Panc1 (cell line): ENCODE measurements at regions not wholly inside any gene's neighbourhood (a gene's known extent, or its start where the extent isn't known, plus 50 kb on each side); places are given as distances from the start of the nearest gene placed in this dataset.

Experiments used
- ATAC-seq: fragments of 200-7000 bp; cut with Tn5 transposase; 2 replicates; pipeline ENCODE4 v1.9.1; 2020; ENCODE audit warnings: mild to moderate bottlenecking, moderate library complexity
- BruUV-seq: library from RNA; stranded (reverse); fragments of 400-500 nt; replicated peaks from 2 replicates; lab custom pipeline; 2021; lab: Mats Ljungman, UMichigan
- CTCF ChIA-PET: fragments of 300-600 bp; sonication (Branson Sonifier 250); formaldehyde crosslinking; loops from one replicate; lab custom pipeline; 2022; ENCODE audit warnings: antibody characterized with exemption; lab: Charles Lee
- POLR2A ChIA-PET: fragments of 300-600 bp; sonication (Branson Sonifier 250); formaldehyde crosslinking; loops from one replicate; lab custom pipeline; 2022; ENCODE audit warnings: antibody characterized with exemption; lab: Charles Lee
- DNase-seq: peaks from one replicate; pipeline ENCODE4 v3.0.0-alpha.2; 2010; ENCODE audit warnings: low read depth, low spot score
- H3K27ac ChIP-seq: 2 replicates; pipeline ENCODE4 v1.5.1; 2011; ENCODE audit warnings: mild to moderate bottlenecking, low read length, inconsistent platforms
- H3K27me3 ChIP-seq: fragments of 200-500 bp; sonication (Bioruptor generic); 2 replicates; pipeline ENCODE4 v1.6.0; 2014; ENCODE audit warnings: low read length, inconsistent platforms; ENCODE audit not compliant: control insufficient read depth, insufficient read depth
- H3K36me3 ChIP-seq: fragments of 200-500 bp; sonication (Bioruptor generic); 2 replicates; pipeline ENCODE4 v1.5.1; 2014; ENCODE audit warnings: inconsistent platforms, mild to moderate bottlenecking, low read length, moderate library complexity; ENCODE audit not compliant: control insufficient read depth, insufficient read depth
- H3K4me1 ChIP-seq: 2 replicates; pipeline ENCODE4 v1.5.1; 2011; ENCODE audit warnings: inconsistent platforms, mild to moderate bottlenecking, low read length, moderate library complexity; ENCODE audit not compliant: control insufficient read depth, insufficient read depth
- H3K4me3 ChIP-seq, 2 experiments: 2 replicates each; pipeline ENCODE4 v1.5.1; 2011 to 2012; ENCODE audit warnings: low read depth in 2 of 2, low read length in 2 of 2, mild to moderate bottlenecking in 2 of 2, inconsistent platforms in 1 of 2, moderate library complexity in 1 of 2
- H3K9me3 ChIP-seq: fragments of 200-500 bp; sonication (Bioruptor generic); 2 replicates; pipeline ENCODE4 v1.5.1; 2014; ENCODE audit warnings: low read depth, mild to moderate bottlenecking, inconsistent platforms, low read length, moderate library complexity; ENCODE audit not compliant: control insufficient read depth, insufficient read depth
- CTCF ChIP-seq: fragments of 450-650 bp; IDR thresholded peaks from 2 replicates; pipeline ENCODE4 v1.5.1; 2017; ENCODE audit warnings: mild to moderate bottlenecking
- POLR2AphosphoS5 ChIP-seq: IDR thresholded peaks from 2 replicates; pipeline ENCODE4 v1.6.1; 2012; ENCODE audit warnings: mild to moderate bottlenecking, low read depth, low read length, moderate library complexity
- SIN3A ChIP-seq: IDR thresholded peaks from 2 replicates; pipeline ENCODE4 v1.6.1; 2012; ENCODE audit warnings: low read depth, mild to moderate bottlenecking, low read length, moderate library complexity, borderline replicate concordance; ENCODE audit not compliant: insufficient read depth
- TCF7L2 ChIP-seq: IDR thresholded peaks from 2 replicates; pipeline ENCODE4 v1.6.1; 2011; ENCODE audit warnings: mild to moderate bottlenecking, low read depth, low read length, inconsistent platforms
- in situ Hi-C: cut with HindIII; loops from 2 replicates; pipeline ENCODE4 v1.10.0; 2016; ENCODE audit warnings: low sequenced_read_pairs, low pct_unique_long_range_greater_than_20kb
- intact Hi-C: fragments of 100-400 bp; cut with micrococcal nuclease; formaldehyde crosslinking; loops from one replicate; pipeline ENCODE4 v1.10.0; 2022; ENCODE audit not compliant: unreplicated experiment
- TF ChIP-seq, protein P1 (sequence below), 2 experiments: IDR thresholded peaks; 2 replicates each; pipeline ENCODE4 v1.6.1; 2011 to 2012; ENCODE audit warnings: low read depth in 2 of 2, control low read depth in 1 of 2, low read length in 1 of 2, mild to moderate bottlenecking in 1 of 2, moderate library complexity in 1 of 2; ENCODE audit not compliant: insufficient read depth in 1 of 2

GRCh38 chr1:14544319-14544718 is 54.2 kb upstream of the KAZN start:
- ChIA-PET CTCF (no interaction called here), POLR2A (no interaction called here)
- Histone ChIP-seq H3K27me3 (peaks cover 8% of the 10 kb centered on the region), H3K9me3 (no peaks in the 10 kb centered on the region), H3K27ac (no peak overlapping the region), H3K36me3 (no peaks in the 10 kb centered on the region), H3K4me1 (no peaks in the 10 kb centered on the region), H3K4me3 (no peak overlapping the region)
- DNase-seq = no peak
- TF ChIP-seq TCF7L2 (no peak), CTCF (no peak), SIN3A (no peak), POLR2AphosphoS5 (no peak)
- TF ChIP-seq, protein P1, sequence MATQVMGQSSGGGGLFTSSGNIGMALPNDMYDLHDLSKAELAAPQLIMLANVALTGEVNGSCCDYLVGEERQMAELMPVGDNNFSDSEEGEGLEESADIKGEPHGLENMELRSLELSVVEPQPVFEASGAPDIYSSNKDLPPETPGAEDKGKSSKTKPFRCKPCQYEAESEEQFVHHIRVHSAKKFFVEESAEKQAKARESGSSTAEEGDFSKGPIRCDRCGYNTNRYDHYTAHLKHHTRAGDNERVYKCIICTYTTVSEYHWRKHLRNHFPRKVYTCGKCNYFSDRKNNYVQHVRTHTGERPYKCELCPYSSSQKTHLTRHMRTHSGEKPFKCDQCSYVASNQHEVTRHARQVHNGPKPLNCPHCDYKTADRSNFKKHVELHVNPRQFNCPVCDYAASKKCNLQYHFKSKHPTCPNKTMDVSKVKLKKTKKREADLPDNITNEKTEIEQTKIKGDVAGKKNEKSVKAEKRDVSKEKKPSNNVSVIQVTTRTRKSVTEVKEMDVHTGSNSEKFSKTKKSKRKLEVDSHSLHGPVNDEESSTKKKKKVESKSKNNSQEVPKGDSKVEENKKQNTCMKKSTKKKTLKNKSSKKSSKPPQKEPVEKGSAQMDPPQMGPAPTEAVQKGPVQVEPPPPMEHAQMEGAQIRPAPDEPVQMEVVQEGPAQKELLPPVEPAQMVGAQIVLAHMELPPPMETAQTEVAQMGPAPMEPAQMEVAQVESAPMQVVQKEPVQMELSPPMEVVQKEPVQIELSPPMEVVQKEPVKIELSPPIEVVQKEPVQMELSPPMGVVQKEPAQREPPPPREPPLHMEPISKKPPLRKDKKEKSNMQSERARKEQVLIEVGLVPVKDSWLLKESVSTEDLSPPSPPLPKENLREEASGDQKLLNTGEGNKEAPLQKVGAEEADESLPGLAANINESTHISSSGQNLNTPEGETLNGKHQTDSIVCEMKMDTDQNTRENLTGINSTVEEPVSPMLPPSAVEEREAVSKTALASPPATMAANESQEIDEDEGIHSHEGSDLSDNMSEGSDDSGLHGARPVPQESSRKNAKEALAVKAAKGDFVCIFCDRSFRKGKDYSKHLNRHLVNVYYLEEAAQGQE (IDR thresholded peaks at IDR 0.05; ENCODE audit: insufficient read depth in 1 of 2, low read depth in 2 of 2, low read length in 1 of 2) = no peak
- in situ Hi-C loops = no loop called here
- intact Hi-C loops = no loop called here
- ATAC-seq = no peak
- BruUV-seq = no TSS peak

- no peak overlapping the region for H3K4me3 ChIP-seq
- H3K4me1 ChIP-seq = no peaks in the 10 kb centered on the region
- no peak overlapping the region for H3K27ac ChIP-seq
- no peak for DNase-seq
- intact Hi-C loops = no loop called here
- in situ Hi-C loops = no loop called here
- peaks cover 10% of the 10 kb centered on the region for H3K27me3 ChIP-seq
- H3K9me3 ChIP-seq = no peaks in the 10 kb centered on the region
- no TSS peak for BruUV-seq
- no peak for TF ChIP-seq TCF7L2
- TF ChIP-seq POLR2AphosphoS5 = no peak
- TF ChIP-seq SIN3A = no peak
- TF ChIP-seq, protein P1 (IDR thresholded peaks at IDR 0.05; ENCODE audit: insufficient read depth in 1 of 2, low read depth in 2 of 2, low read length in 1 of 2) = no peak
- no peak for TF ChIP-seq CTCF
- POLR2A ChIA-PET = interaction anchor here (0.5 kb wide), 1 partner anchor 43 kb away, joined by 3 read pairs; no protein-coding TSS in a partner anchor
- ATAC-seq = no peak
- CTCF ChIA-PET = no interaction called here
- H3K36me3 ChIP-seq = no peaks in the 10 kb centered on the region
Observed at GRCh38 chr1:14545422-14546025, 53.0 kb upstream of the KAZN start.
